SKM-1 (cell line): ENCODE measurements at regions not wholly inside any gene's neighbourhood (a gene's known extent, or its start where the extent isn't known, plus 50 kb on each side); places are given as distances from the start of the nearest gene placed in this dataset.
"Not testable (repeated sequence)": the region's sequence is repeated elsewhere in the genome, so short reads cannot be mapped to it uniquely, and the experiment has no call there.

Experiments
- DNase-seq: peaks from one replicate; lab custom pipeline; 2025; ENCODE audit not compliant: unreplicated experiment; lab: John Stamatoyannopoulos, UW

- DNase-seq, result peak; percentile 38
These were observed 100.8 kb upstream of the ATP5MC3 start for GRCh38 chr2:175282300-175282699.

GRCh38 chr2:175277772-175278171, 96.3 kb upstream of the ATP5MC3 start:
- DNase-seq, result no peak

GRCh38 chr2:175275539-175275938, 94.0 kb upstream of the ATP5MC3 start:
- DNase-seq, result no peak

GRCh38 chr2:175259164-175259563, 77.7 kb upstream of the ATP5MC3 start:
- no peak for DNase-seq

GRCh38 chr2:175256806-175257585, 75.5 kb upstream of the ATP5MC3 start:
- DNase-seq, result no peak

- DNase-seq, result not testable (repeated sequence)
These were observed 74.9 kb upstream of the ATP5MC3 start for GRCh38 chr2:175256391-175256790.

GRCh38 chr2:175253871-175254270, 72.4 kb upstream of the ATP5MC3 start:
- no peak for DNase-seq

GRCh38 chr2:175251425-175252041, 70.0 kb upstream of the ATP5MC3 start:
- DNase-seq, result no peak

GRCh38 chr2:175247159-175247558, 65.6 kb upstream of the ATP5MC3 start:
- DNase-seq, result no peak

GRCh38 chr2:175244697-175245096, 63.2 kb upstream of the ATP5MC3 start:
- no peak for DNase-seq

GRCh38 chr2:175241691-175242090, 60.2 kb upstream of the ATP5MC3 start:
- DNase-seq, result no peak

GRCh38 chr2:175240033-175240432, 58.5 kb upstream of the ATP5MC3 start:
- not testable (repeated sequence) for DNase-seq

GRCh38 chr2:175236930-175237329, 55.4 kb upstream of the ATP5MC3 start:
- no peak for DNase-seq

GRCh38 chr2:175234650-175235049, 53.1 kb upstream of the ATP5MC3 start:
- no peak for DNase-seq

GRCh38 chr2:175234153-175234552, 52.6 kb upstream of the ATP5MC3 start:
- no peak for DNase-seq

GRCh38 chr2:175233135-175233719, 51.7 kb upstream of the ATP5MC3 start:
- DNase-seq, result no peak
